HCT116 (cell line): ENCODE measurements at regions not wholly inside any gene's neighbourhood (a gene's known extent, or its start where the extent isn't known, plus 50 kb on each side); places are given as distances from the start of the nearest gene placed in this dataset.

Source experiments
- CBX3 ChIP-seq: IDR thresholded peaks from 2 replicates; pipeline ENCODE4 v1.6.1; 2012; ENCODE audit warnings: low read depth
- CEBPB ChIP-seq: IDR thresholded peaks from 2 replicates; pipeline ENCODE4 v1.6.1; 2012; ENCODE audit warnings: low read depth
- EGR1 ChIP-seq: IDR thresholded peaks from 2 replicates; pipeline ENCODE4 v1.6.1; 2012; ENCODE audit warnings: low read depth
- POLR2A ChIP-seq: IDR thresholded peaks from 2 replicates; pipeline ENCODE4 v1.7.0; 2011; ENCODE audit warnings: borderline replicate concordance; ENCODE audit not compliant: insufficient read depth, insufficient read length; ENCODE audit errors: extremely low read depth
- RAD21 ChIP-seq: IDR thresholded peaks from 2 replicates; pipeline ENCODE4 v1.6.1; 2012; ENCODE audit warnings: low read depth, mild to moderate bottlenecking
- SIN3A ChIP-seq: IDR thresholded peaks from 2 replicates; pipeline ENCODE4 v1.6.1; 2012; ENCODE audit warnings: low read depth
- TCF7L2 ChIP-seq: IDR thresholded peaks from 2 replicates; pipeline ENCODE4 v1.7.0; 2011; ENCODE audit warnings: borderline replicate concordance, inconsistent platforms; ENCODE audit not compliant: insufficient read depth, insufficient read length; ENCODE audit errors: extremely low read depth
- ZNF274 ChIP-seq: fragments of 200-500 bp; sonication (Bioruptor generic); IDR thresholded peaks from 2 replicates; pipeline ENCODE4 v1.6.1; 2014; ENCODE audit warnings: mild to moderate bottlenecking, low read depth, low read length, inconsistent platforms
- TF ChIP-seq, protein P1 (sequence below), 3 experiments: fragments of 200-600 bp in 1 of 3; sonication (generic) in 1 of 3; IDR thresholded peaks in 2 of 3; conservative IDR thresholded peaks in 1 of 3; 2 replicates each; pipeline ENCODE4 v1.5.1; 2012 to 2017; ENCODE audit warnings: low read depth in 2 of 3, low read length in 2 of 3, antibody characterized with exemption in 1 of 3, borderline replicate concordance in 1 of 3, control low read depth in 1 of 3, mild to moderate bottlenecking in 1 of 3, mixed read lengths in 1 of 3, mixed run types in 1 of 3, moderate library complexity in 1 of 3; ENCODE audit not compliant: insufficient read depth in 1 of 3
- TF ChIP-seq, protein P2 (sequence below): IDR thresholded peaks from 2 replicates; pipeline ENCODE4 v1.6.1; 2012; ENCODE audit warnings: low read depth
- TF ChIP-seq, protein P3 (sequence below): IDR thresholded peaks from 2 replicates; pipeline ENCODE4 v1.6.1; 2011; ENCODE audit warnings: mild to moderate bottlenecking, low read length, moderate library complexity; ENCODE audit not compliant: insufficient replicate concordance; ENCODE audit errors: extremely low read depth

DNA sequence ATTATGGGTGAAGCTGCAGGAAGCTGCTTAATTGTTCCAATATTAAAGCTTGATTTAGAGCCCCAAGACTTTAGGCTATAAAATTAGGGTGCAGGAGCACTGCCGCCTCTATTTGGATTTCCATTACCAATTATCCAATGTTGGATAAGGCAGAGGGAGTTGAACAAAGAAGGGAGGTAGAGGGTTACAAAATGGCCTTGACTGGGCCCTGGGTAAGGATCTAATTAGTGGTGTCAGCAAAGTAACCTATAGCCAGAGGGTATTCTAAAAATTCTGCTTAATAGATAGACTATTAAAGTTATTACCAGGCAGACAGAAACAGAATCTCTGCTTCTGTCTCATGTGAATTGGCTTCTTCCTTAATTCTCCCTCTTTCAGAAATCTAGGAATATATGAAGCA, 50.3 kb upstream of the DPPA4 start:
- TF ChIP-seq, protein P1, sequence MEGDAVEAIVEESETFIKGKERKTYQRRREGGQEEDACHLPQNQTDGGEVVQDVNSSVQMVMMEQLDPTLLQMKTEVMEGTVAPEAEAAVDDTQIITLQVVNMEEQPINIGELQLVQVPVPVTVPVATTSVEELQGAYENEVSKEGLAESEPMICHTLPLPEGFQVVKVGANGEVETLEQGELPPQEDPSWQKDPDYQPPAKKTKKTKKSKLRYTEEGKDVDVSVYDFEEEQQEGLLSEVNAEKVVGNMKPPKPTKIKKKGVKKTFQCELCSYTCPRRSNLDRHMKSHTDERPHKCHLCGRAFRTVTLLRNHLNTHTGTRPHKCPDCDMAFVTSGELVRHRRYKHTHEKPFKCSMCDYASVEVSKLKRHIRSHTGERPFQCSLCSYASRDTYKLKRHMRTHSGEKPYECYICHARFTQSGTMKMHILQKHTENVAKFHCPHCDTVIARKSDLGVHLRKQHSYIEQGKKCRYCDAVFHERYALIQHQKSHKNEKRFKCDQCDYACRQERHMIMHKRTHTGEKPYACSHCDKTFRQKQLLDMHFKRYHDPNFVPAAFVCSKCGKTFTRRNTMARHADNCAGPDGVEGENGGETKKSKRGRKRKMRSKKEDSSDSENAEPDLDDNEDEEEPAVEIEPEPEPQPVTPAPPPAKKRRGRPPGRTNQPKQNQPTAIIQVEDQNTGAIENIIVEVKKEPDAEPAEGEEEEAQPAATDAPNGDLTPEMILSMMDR (IDR thresholded peaks at IDR 0.05 in 2 of 3, conservative IDR thresholded peaks at IDR 0.05 in 1 of 3; ENCODE audit: borderline replicate concordance in 1 of 3, insufficient read depth in 1 of 3, low read depth in 2 of 3, low read length in 2 of 3) = no peak
- TF ChIP-seq CBX3 (no peak), POLR2A (no peak), SIN3A (no peak), RAD21 (no peak), CEBPB (no peak), ZNF274 (no peak), EGR1 (no peak), TCF7L2 (no peak)
- TF ChIP-seq, protein P2, sequence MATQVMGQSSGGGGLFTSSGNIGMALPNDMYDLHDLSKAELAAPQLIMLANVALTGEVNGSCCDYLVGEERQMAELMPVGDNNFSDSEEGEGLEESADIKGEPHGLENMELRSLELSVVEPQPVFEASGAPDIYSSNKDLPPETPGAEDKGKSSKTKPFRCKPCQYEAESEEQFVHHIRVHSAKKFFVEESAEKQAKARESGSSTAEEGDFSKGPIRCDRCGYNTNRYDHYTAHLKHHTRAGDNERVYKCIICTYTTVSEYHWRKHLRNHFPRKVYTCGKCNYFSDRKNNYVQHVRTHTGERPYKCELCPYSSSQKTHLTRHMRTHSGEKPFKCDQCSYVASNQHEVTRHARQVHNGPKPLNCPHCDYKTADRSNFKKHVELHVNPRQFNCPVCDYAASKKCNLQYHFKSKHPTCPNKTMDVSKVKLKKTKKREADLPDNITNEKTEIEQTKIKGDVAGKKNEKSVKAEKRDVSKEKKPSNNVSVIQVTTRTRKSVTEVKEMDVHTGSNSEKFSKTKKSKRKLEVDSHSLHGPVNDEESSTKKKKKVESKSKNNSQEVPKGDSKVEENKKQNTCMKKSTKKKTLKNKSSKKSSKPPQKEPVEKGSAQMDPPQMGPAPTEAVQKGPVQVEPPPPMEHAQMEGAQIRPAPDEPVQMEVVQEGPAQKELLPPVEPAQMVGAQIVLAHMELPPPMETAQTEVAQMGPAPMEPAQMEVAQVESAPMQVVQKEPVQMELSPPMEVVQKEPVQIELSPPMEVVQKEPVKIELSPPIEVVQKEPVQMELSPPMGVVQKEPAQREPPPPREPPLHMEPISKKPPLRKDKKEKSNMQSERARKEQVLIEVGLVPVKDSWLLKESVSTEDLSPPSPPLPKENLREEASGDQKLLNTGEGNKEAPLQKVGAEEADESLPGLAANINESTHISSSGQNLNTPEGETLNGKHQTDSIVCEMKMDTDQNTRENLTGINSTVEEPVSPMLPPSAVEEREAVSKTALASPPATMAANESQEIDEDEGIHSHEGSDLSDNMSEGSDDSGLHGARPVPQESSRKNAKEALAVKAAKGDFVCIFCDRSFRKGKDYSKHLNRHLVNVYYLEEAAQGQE = no peak
- TF ChIP-seq, protein P3, sequence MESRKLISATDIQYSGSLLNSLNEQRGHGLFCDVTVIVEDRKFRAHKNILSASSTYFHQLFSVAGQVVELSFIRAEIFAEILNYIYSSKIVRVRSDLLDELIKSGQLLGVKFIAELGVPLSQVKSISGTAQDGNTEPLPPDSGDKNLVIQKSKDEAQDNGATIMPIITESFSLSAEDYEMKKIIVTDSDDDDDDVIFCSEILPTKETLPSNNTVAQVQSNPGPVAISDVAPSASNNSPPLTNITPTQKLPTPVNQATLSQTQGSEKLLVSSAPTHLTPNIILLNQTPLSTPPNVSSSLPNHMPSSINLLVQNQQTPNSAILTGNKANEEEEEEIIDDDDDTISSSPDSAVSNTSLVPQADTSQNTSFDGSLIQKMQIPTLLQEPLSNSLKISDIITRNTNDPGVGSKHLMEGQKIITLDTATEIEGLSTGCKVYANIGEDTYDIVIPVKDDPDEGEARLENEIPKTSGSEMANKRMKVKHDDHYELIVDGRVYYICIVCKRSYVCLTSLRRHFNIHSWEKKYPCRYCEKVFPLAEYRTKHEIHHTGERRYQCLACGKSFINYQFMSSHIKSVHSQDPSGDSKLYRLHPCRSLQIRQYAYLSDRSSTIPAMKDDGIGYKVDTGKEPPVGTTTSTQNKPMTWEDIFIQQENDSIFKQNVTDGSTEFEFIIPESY = no peak
